ENCODE measurements at regions not wholly inside any gene's neighbourhood (a gene's known extent, or its start where the extent isn't known, plus 50 kb on each side); places are given as distances from the start of the nearest gene placed in this dataset.

GRCh38 chr18:46393230-46393629, 263.8 kb downstream of the LOXHD1 start:
- no peak overlapping the region for H3K4me3 ChIP-seq (ENCODE audit: low read depth, low read length)
- TF ChIP-seq CTCF (IDR thresholded peaks at IDR 0.05; ENCODE audit: low read depth, low read length, missing control alignments), result peak; percentile 40
- DNase-seq (ENCODE audit: low read depth), result no peak

GRCh38 chr18:46393961-46394360, 263.1 kb downstream of the LOXHD1 start:
- no peak overlapping the region for H3K4me3 ChIP-seq (ENCODE audit: low read depth, low read length)
- no peak for DNase-seq (ENCODE audit: low read depth)
- TF ChIP-seq CTCF (IDR thresholded peaks at IDR 0.05; ENCODE audit: low read depth, low read length, missing control alignments), result no peak

DNA sequence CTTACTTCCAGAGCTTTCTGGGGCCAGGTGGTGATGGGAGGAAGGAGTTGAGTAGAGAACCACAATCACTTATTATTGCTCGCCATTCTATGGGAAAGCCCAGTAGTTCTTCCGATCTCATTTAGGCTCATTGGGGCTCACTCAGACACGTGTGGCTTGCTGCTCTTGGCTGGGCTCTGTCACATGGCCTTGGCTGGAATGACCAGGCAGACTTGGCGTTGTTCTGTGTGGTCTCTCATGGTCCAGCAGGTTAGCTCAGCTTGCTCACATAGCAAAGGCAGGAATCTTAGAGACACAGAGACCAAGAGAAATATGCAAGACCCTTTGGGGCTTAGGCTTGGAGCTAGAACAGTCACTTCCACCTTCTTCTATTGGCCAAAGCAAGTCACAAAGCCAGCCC, 261.2 kb downstream of the LOXHD1 start:
- DNase-seq (ENCODE audit: low read depth), result no peak
- H3K4me3 ChIP-seq (ENCODE audit: low read depth, low read length), result no peak overlapping the region
- TF ChIP-seq CTCF (IDR thresholded peaks at IDR 0.05; ENCODE audit: low read depth, low read length, missing control alignments), result no peak

- no peak for DNase-seq (ENCODE audit: low read depth)
- no peak overlapping the region for H3K4me3 ChIP-seq (ENCODE audit: low read depth, low read length)
- no peak for TF ChIP-seq CTCF (IDR thresholded peaks at IDR 0.05; ENCODE audit: low read depth, low read length, missing control alignments)
Measured at GRCh38 chr18:46397174-46397573, 259.8 kb downstream of the LOXHD1 start.

DNA sequence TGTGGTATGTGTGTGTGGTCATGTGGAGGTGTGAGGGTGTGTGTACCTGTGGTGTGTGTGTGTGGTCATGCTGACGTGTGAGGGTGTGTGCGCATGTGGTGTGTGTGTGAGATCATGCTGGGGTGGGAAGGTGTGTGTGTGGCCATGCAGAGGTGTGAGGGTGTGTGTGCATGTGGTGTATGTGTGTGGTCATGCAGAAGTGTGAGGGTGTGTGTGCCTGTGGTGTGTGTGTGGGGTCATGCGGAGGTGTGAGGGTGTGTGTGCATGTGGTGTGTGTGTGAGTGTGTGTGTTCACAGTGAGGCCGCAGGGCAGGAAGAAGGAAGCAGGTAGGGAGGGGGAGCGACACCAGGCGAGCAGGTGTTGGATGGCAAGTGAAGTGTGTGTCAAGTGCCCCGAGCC, 259.0 kb downstream of the LOXHD1 start:
- DNase-seq (ENCODE audit: low read depth), result no peak
- no peak overlapping the region for H3K4me3 ChIP-seq (ENCODE audit: low read depth, low read length)
- TF ChIP-seq CTCF (IDR thresholded peaks at IDR 0.05; ENCODE audit: low read depth, low read length, missing control alignments), result no peak

- no peak overlapping the region for H3K4me3 ChIP-seq (ENCODE audit: low read depth, low read length)
- TF ChIP-seq CTCF (IDR thresholded peaks at IDR 0.05; ENCODE audit: low read depth, low read length, missing control alignments), result no peak
- no peak for DNase-seq (ENCODE audit: low read depth)
Measured at GRCh38 chr18:46398625-46399024, 258.4 kb downstream of the LOXHD1 start.

GRCh38 chr18:46399303-46399702, 257.7 kb downstream of the LOXHD1 start:
- TF ChIP-seq CTCF (IDR thresholded peaks at IDR 0.05; ENCODE audit: low read depth, low read length, missing control alignments), result no peak
- DNase-seq (ENCODE audit: low read depth), result no peak
- H3K4me3 ChIP-seq (ENCODE audit: low read depth, low read length), result no peak overlapping the region

Measured in GM12864 (cell line).